ENCODE measurements at regions not wholly inside any gene's neighbourhood (a gene's known extent, or its start where the extent isn't known, plus 50 kb on each side); places are given as distances from the start of the nearest gene placed in this dataset.

DNA sequence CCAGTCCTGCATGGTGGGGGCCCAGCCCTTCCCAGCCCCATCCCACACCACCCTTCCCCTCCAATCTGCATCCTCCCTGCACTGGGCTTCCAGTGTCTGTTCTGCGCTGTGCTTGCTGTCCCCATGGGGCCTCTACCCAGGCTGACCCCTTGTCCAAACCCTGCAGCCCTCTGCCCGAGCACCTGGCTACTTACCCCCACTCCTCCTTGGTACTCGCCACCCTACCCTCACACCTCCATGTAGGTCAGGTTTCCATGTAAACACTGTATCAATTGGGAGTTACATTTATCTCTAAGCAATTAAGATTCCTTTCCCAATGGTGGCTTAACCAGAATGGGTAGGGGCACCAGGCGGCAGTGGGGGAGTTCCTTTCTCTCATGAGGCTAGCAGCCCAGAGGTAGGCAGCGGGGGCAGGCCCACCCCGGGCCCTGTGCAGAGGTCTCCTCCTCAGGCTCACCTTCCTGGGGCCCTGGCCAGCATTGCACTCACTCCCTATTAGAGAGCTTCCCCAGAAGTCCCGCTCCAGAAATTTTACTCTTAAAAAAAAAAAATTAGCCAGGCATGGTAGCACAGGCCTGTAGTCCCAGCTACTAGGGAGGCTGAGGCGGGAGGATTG is 76.6 kb upstream of the CCND2 start:
- no peak overlapping the region for H3K27ac ChIP-seq
- H3K9ac ChIP-seq: no peak overlapping the region
- TF ChIP-seq, protein P1, sequence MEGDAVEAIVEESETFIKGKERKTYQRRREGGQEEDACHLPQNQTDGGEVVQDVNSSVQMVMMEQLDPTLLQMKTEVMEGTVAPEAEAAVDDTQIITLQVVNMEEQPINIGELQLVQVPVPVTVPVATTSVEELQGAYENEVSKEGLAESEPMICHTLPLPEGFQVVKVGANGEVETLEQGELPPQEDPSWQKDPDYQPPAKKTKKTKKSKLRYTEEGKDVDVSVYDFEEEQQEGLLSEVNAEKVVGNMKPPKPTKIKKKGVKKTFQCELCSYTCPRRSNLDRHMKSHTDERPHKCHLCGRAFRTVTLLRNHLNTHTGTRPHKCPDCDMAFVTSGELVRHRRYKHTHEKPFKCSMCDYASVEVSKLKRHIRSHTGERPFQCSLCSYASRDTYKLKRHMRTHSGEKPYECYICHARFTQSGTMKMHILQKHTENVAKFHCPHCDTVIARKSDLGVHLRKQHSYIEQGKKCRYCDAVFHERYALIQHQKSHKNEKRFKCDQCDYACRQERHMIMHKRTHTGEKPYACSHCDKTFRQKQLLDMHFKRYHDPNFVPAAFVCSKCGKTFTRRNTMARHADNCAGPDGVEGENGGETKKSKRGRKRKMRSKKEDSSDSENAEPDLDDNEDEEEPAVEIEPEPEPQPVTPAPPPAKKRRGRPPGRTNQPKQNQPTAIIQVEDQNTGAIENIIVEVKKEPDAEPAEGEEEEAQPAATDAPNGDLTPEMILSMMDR (IDR thresholded peaks at IDR 0.05): no peak
- no peaks in the 10 kb centered on the region for H3K27me3 ChIP-seq (ENCODE audit: control insufficient read depth, insufficient read depth, low read length)
- H3K79me2 ChIP-seq: no peaks in the 10 kb centered on the region
- H2AFZ ChIP-seq: no peak overlapping the region
- no peaks in the 10 kb centered on the region for H3K4me1 ChIP-seq
- H3K36me3 ChIP-seq (ENCODE audit: control insufficient read depth, insufficient read depth, low read length): no peaks in the 10 kb centered on the region
- H3K9me3 ChIP-seq (ENCODE audit: control insufficient read depth, low read length): no peaks in the 10 kb centered on the region
- H3K4me2 ChIP-seq (ENCODE audit: low read length): no peak overlapping the region
- no peak overlapping the region for H3K4me3 ChIP-seq (ENCODE audit: low read depth, low read length)

DNA sequence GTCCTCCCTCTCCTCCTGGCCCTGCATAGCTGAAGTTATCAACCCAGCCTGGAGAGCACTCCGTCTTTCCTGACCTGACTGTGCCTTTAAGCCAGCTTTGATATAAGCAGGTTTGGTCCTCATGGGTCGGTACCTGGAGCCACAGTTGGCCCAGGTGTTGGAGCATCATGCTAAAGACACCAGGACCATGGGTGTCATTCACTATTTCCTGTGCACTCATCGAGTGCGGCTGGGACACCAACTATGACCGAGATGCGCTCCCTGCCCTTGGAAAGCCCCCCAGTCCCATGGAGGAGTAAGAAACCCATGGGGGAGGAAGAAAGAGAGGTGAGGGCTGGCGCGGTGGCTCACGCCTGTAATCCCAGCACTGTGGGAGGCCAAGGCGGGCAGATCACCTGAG is 78.9 kb upstream of the CCND2 start:
- Histone ChIP-seq H3K9ac (no peak overlapping the region), H3K4me1 (no peaks in the 10 kb centered on the region), H3K36me3 (ENCODE audit: control insufficient read depth, insufficient read depth, low read length) (no peaks in the 10 kb centered on the region), H3K27me3 (ENCODE audit: control insufficient read depth, insufficient read depth, low read length) (no peaks in the 10 kb centered on the region), H2AFZ (no peak overlapping the region), H3K79me2 (no peaks in the 10 kb centered on the region), H3K9me3 (ENCODE audit: control insufficient read depth, low read length) (no peaks in the 10 kb centered on the region), H3K4me2 (ENCODE audit: low read length) (no peak overlapping the region), H3K27ac (no peak overlapping the region), H3K4me3 (ENCODE audit: low read depth, low read length) (no peak overlapping the region)
- TF ChIP-seq, protein P1 (IDR thresholded peaks at IDR 0.05): no peak

DNA sequence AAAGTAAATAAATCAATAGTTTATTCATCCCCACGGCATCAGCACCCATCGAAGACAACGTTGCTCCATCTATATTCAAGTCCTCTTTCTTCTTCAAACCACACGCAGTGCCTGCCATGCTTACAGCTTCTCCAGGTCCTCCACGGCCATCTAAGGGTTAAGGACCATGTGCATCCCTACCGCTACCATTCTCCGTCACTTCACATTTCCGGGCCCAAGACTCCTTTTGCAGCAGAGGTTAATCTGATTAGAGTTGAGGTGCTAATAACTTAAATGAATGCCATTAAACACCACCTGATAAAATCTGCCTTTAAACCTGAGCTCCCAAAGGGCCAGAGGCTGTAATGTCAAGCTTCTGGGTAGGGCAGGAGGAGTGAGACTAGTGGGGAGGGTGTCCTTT is 79.7 kb upstream of the CCND2 start:
- Histone ChIP-seq H3K27me3 (ENCODE audit: control insufficient read depth, insufficient read depth, low read length) (no peaks in the 10 kb centered on the region), H2AFZ (no peak overlapping the region), H3K4me3 (ENCODE audit: low read depth, low read length) (no peak overlapping the region), H3K9ac (no peak overlapping the region), H3K36me3 (ENCODE audit: control insufficient read depth, insufficient read depth, low read length) (no peaks in the 10 kb centered on the region), H3K4me2 (ENCODE audit: low read length) (no peak overlapping the region), H3K27ac (no peak overlapping the region), H3K79me2 (no peaks in the 10 kb centered on the region), H3K4me1 (no peaks in the 10 kb centered on the region), H3K9me3 (ENCODE audit: control insufficient read depth, low read length) (no peaks in the 10 kb centered on the region)
- TF ChIP-seq, protein P1 (IDR thresholded peaks at IDR 0.05): no peak

DNA sequence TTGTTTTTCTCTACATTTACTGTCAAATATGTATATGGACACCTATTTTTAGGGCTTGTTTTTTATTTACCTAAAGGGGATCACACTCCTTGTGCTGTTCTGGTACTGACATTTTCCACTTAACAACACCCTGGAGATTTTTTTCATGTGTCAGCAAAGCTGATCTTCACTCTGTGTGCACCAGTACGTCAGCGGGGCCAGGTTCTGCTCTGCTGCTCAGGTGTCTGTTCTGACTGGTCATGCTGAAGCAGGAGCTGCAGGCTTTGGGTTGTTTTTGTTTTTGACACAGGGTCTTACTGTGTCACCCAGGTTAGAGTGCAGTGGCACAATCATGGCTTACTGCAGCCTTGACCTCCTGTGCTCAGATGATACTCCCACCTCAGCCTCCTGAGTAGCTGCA is 81.9 kb upstream of the CCND2 start:
- no peak overlapping the region for H3K27ac ChIP-seq
- no peaks in the 10 kb centered on the region for H3K4me1 ChIP-seq
- H3K36me3 ChIP-seq (ENCODE audit: control insufficient read depth, insufficient read depth, low read length): no peaks in the 10 kb centered on the region

DNA sequence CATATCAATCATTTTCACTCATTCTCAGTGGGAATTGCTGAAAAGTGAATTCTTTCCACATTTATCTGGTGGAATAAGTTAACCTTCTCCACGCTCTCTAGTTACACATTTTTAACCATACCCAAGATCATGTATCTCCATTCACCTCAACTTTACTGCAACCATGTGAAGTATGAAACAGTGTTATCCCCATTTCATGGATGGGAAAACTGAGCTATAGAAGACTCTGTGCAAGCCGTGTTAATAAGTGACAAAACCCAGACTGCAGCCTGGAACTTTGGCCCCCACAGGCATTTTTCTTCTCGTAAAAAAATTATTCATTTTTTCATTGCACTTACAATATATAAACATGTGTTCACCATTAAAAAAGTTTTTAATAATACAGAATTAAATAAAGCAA is 82.4 kb upstream of the CCND2 start:
- H3K36me3 ChIP-seq (ENCODE audit: control insufficient read depth, insufficient read depth, low read length): no peaks in the 10 kb centered on the region
- no peaks in the 10 kb centered on the region for H3K27me3 ChIP-seq (ENCODE audit: control insufficient read depth, insufficient read depth, low read length)
- H3K4me2 ChIP-seq (ENCODE audit: low read length): no peak overlapping the region
- TF ChIP-seq, protein P1 (IDR thresholded peaks at IDR 0.05): no peak
- H3K27ac ChIP-seq: no peak overlapping the region
- H3K79me2 ChIP-seq: no peaks in the 10 kb centered on the region
- no peak overlapping the region for H3K9ac ChIP-seq
- H3K9me3 ChIP-seq (ENCODE audit: control insufficient read depth, low read length): no peaks in the 10 kb centered on the region
- H3K4me3 ChIP-seq (ENCODE audit: low read depth, low read length): no peak overlapping the region
- no peaks in the 10 kb centered on the region for H3K4me1 ChIP-seq
- H2AFZ ChIP-seq: no peak overlapping the region

More for the DNA sequence above, 81.9 kb upstream of the CCND2 start:
- H3K9ac ChIP-seq: no peak overlapping the region
- TF ChIP-seq, protein P1 (IDR thresholded peaks at IDR 0.05): no peak
- H3K4me3 ChIP-seq (ENCODE audit: low read depth, low read length): no peak overlapping the region
- no peaks in the 10 kb centered on the region for H3K79me2 ChIP-seq
- no peaks in the 10 kb centered on the region for H3K9me3 ChIP-seq (ENCODE audit: control insufficient read depth, low read length)
- H2AFZ ChIP-seq: no peak overlapping the region
- H3K27me3 ChIP-seq (ENCODE audit: control insufficient read depth, insufficient read depth, low read length): no peaks in the 10 kb centered on the region
- no peak overlapping the region for H3K4me2 ChIP-seq (ENCODE audit: low read length)

Measured in parathyroid adenoma (tissue), 2 donors.